HFFc6 (cell line): ENCODE measurements at regions not wholly inside any gene's neighbourhood (a gene's known extent, or its start where the extent isn't known, plus 50 kb on each side); places are given as distances from the start of the nearest gene placed in this dataset.
"Not testable (repeated sequence)": the region's sequence is repeated elsewhere in the genome, so short reads cannot be mapped to it uniquely, and the experiment has no call there.

Experiments
- DNase-seq: peaks from one replicate; pipeline ENCODE4 v3.0.0-alpha.2; 2018
- H3K27ac Mint-ChIP-seq: 2 replicates; pipeline ENCODE4 v1.8.0; 2020; ENCODE audit warnings: mild to moderate bottlenecking, mixed read lengths
- H3K27me3 Mint-ChIP-seq: 2 replicates; pipeline ENCODE4 v1.8.0; 2021; ENCODE audit warnings: mild to moderate bottlenecking, moderate library complexity, mixed read lengths; ENCODE audit not compliant: insufficient read depth
- H3K36me3 Mint-ChIP-seq: 2 replicates; pipeline ENCODE4 v1.8.0; 2021; ENCODE audit warnings: low read depth, mixed read lengths
- H3K4me1 Mint-ChIP-seq: 2 replicates; pipeline ENCODE4 v1.8.0; 2020; ENCODE audit warnings: low read depth, mixed read lengths
- H3K4me3 Mint-ChIP-seq: 2 replicates; pipeline ENCODE4 v1.8.0; 2020; ENCODE audit warnings: mild to moderate bottlenecking, moderate library complexity, mixed read lengths
- H3K9me3 Mint-ChIP-seq: 2 replicates; pipeline ENCODE4 v1.8.0; 2020; ENCODE audit warnings: mild to moderate bottlenecking, mixed read lengths
- TF ChIP-seq, protein P1 (sequence below): fragments of 200-600 bp; sonication (generic); IDR thresholded peaks from 2 replicates; pipeline ENCODE4 v1.5.0; 2021; ENCODE audit warnings: antibody characterized with exemption, mild to moderate bottlenecking

DNA sequence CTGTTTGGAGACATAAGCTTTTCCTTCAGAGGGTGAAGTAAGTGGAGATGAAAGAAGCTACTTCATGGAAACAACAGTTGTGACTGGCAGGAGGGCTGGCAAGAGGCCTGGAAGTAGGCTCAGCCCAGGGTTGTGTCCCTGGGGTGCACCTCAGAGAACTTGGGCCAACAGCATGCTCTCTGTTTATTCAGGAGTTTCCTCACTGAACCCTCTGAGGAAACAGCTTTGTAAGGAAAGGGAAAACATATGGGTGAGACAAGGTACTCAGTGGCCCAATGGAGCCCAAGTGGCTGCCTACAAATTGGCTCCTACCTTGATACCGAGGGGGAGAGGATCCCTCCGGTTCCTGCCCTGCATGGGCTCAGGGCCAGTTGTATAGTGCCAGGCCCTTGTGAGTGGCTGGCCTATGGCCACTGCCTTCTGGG lies 115.5 kb upstream of the ITGA6 start:
- H3K4me3 Mint-ChIP-seq, result no peak overlapping the region
- H3K27ac Mint-ChIP-seq, result no peak overlapping the region
- H3K9me3 Mint-ChIP-seq, result no peaks in the 10 kb centered on the region
- no peak for DNase-seq
- H3K36me3 Mint-ChIP-seq, result no peaks in the 10 kb centered on the region
- TF ChIP-seq, protein P1, sequence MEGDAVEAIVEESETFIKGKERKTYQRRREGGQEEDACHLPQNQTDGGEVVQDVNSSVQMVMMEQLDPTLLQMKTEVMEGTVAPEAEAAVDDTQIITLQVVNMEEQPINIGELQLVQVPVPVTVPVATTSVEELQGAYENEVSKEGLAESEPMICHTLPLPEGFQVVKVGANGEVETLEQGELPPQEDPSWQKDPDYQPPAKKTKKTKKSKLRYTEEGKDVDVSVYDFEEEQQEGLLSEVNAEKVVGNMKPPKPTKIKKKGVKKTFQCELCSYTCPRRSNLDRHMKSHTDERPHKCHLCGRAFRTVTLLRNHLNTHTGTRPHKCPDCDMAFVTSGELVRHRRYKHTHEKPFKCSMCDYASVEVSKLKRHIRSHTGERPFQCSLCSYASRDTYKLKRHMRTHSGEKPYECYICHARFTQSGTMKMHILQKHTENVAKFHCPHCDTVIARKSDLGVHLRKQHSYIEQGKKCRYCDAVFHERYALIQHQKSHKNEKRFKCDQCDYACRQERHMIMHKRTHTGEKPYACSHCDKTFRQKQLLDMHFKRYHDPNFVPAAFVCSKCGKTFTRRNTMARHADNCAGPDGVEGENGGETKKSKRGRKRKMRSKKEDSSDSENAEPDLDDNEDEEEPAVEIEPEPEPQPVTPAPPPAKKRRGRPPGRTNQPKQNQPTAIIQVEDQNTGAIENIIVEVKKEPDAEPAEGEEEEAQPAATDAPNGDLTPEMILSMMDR, result no peak
- H3K4me1 Mint-ChIP-seq, result peaks cover 6% of the 10 kb centered on the region
- no peaks in the 10 kb centered on the region; the same call in 1 of the 2 replicates for H3K27me3 Mint-ChIP-seq

DNA sequence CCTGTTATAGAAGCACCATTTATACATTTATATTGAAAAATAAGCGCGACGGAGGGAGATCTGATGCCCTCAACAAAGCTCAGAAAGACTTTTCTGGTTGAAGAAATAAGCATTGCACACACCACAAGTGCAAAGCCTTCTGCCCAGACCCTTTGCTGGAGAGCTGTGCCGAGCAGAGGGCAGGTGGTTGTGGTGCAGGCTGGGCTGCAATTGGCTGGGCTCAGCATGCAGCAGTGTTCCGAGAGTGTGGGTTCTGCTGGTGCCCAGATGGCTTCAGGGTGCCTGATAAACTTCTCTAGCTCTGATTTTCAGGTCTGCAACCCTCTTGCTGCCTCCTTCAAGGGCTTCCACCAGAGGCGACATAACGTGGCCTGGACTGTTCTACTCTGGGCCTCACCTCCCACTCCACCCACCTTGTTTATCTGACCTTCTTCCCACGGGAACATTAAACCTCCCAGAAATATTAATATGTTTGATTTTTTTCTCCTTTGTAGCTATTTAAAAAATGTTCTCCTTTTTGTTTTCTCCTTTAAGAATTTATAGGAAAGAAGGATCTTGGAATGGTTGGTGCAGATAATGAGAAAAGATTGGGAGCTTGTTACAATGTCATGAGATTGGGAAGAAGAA lies 113.6 kb upstream of the ITGA6 start:
- Mint-ChIP-seq H3K4me3 (no peak overlapping the region), H3K4me1 (no peaks in the 10 kb centered on the region), H3K27ac (no peak overlapping the region), H3K9me3 (no peaks in the 10 kb centered on the region), H3K36me3 (no peaks in the 10 kb centered on the region), H3K27me3 (no peaks in the 10 kb centered on the region)
- TF ChIP-seq, protein P1, result no peak
- DNase-seq, result no peak

DNA sequence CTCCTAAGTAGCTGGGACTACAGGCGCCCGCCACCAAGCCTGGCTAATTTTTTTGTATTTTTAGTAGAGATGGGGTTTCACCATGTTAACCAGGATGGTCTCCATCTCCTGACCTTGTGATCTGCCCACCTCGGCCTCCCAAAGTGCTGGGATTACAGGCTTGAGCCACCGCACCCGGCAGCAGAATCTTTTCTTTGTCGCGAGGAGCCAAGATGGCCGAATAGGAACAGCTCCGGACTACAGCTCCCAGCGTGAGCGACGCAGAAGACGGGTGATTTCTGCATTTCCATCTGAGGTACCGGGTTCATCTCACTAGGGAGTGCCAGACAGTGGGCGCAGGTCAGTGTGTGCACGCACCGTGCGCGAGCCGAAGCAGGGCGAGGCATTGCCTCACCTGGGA lies 112.3 kb upstream of the ITGA6 start:
- H3K36me3 Mint-ChIP-seq, H3K9me3 Mint-ChIP-seq, DNase-seq, H3K4me1 Mint-ChIP-seq, H3K27me3 Mint-ChIP-seq, H3K4me3 Mint-ChIP-seq, H3K27ac Mint-ChIP-seq: not testable (repeated sequence)

DNA sequence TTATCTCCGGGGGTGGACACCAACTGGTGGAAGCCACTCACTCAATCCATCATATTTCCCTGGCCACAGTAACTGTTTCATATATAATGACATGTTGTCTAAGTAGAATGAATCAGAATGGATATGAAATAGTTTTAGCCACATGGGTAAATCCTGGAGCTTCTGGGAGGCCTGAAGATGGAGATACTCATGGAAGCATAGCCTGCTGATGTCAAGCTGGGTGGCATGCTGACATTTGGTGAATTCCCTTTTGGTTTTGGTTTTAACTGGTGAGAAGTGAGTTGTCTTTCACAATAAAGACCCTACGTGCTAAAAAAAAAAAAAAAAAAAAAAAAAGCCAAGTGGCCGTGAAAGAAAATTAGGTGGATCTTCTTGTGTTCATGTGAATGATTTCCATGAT lies 105.3 kb upstream of the ITGA6 start:
- Mint-ChIP-seq H3K4me1 (peaks cover 43% of the 10 kb centered on the region), H3K4me3 (no peak overlapping the region), H3K36me3 (no peaks in the 10 kb centered on the region), H3K9me3 (no peaks in the 10 kb centered on the region; the same call in 1 of the 2 replicates), H3K27me3 (peaks cover 2% of the 10 kb centered on the region), H3K27ac (no peak overlapping the region)
- TF ChIP-seq, protein P1, result no peak
- DNase-seq, result no peak

DNA sequence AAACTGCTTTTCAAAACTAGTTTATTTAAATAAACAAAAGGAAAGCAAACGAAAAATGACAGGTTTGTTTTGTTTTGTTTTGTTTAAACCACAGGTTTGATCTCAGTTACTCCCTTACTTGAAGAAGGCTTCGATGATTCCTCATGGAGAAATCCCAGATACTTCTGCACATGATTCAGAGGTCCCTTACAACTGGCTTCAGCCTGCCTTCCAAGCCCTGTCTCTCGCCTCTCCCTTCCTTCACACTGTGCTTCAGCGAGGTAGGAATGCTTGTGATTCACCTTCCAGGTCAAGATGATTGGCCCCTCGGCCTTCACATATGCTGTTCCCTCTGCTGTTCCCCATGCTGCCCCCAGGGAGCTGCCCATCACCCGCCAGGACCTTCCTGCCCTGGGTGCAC lies 104.1 kb upstream of the ITGA6 start:
- TF ChIP-seq, protein P1, result no peak
- Mint-ChIP-seq H3K27ac (peak overlapping the region; percentile 63; the same call in 1 of the 2 replicates), H3K4me3 (no peak overlapping the region), H3K36me3 (no peaks in the 10 kb centered on the region), H3K4me1 (peaks cover 46% of the 10 kb centered on the region), H3K9me3 (no peaks in the 10 kb centered on the region; the same call in 1 of the 2 replicates), H3K27me3 (peaks cover 2% of the 10 kb centered on the region)
- DNase-seq, result peak; percentile 58

DNA sequence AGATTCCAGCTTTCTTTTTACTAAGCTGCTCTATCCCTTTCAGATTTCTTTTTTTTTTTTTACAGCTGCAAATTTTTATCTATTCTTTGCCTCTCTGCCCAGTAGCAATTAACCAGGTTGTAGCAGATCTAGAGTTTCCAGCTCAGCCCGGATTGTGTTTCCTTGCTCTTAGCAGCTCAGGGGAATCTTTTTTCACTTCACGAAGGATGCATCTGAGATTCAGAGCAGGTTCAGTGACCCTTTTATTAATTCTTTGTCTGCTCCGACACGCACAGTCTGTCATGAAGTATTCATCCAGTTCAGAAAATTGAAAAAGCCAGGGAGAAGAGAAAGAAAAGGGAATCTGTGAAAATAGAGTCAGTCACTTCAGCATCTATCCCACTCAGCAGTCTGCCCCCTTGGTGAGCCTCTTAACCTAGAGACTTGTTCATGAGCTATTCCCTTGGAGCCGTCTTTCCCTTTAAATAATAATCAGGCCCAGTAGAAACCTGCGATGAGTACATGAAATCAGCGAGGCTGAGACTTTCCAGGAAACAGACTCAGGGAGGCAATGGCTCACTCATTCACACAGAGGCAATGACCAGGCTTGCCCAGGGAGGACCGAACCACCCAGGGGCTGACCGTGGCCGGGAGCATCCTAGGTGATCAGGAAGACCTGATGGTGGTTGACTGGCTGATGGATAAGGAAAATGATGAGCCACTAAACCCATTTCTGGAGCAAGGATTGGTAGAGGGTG lies 103.4 kb upstream of the ITGA6 start:
- TF ChIP-seq, protein P1, result no peak
- no peak overlapping the region for H3K27ac Mint-ChIP-seq
- DNase-seq, result no peak
- H3K4me3 Mint-ChIP-seq, result no peak overlapping the region
- no peaks in the 10 kb centered on the region for H3K36me3 Mint-ChIP-seq
- peaks cover 2% of the 10 kb centered on the region for H3K27me3 Mint-ChIP-seq
- H3K9me3 Mint-ChIP-seq, result no peaks in the 10 kb centered on the region; the same call in 1 of the 2 replicates
- H3K4me1 Mint-ChIP-seq, result peaks cover 53% of the 10 kb centered on the region
